ENCODE measurements at regions not wholly inside any gene's neighbourhood (a gene's known extent, or its start where the extent isn't known, plus 50 kb on each side); places are given as distances from the start of the nearest gene placed in this dataset.

GRCh38 chr5:109605207-109605730, 84.5 kb upstream of the MAN2A1 start:
- intact Hi-C loops (cut with DNase I; ENCODE audit: low total_unique reads), result no loop called here
- H3K27ac ChIP-seq, result no peak overlapping the region
- no peaks in the 10 kb centered on the region for H3K36me3 ChIP-seq
- no peaks in the 10 kb centered on the region for H3K27me3 ChIP-seq
- no peak for DNase-seq (ENCODE audit: low spot score in 2 of 2)
- no peaks in the 10 kb centered on the region for H3K9me3 ChIP-seq
- TF ChIP-seq POLR2A (IDR thresholded peaks at IDR 0.05), result no peak
- no peak for TF ChIP-seq CTCF (IDR thresholded peaks at IDR 0.05)
- no peak for TF ChIP-seq POLR2AphosphoS5 (IDR thresholded peaks at IDR 0.05)
- no peaks in the 10 kb centered on the region for H3K4me1 ChIP-seq
- H3K4me3 ChIP-seq, result no peak overlapping the region

GRCh38 chr5:109604758-109605157, 85.0 kb upstream of the MAN2A1 start:
- intact Hi-C loops (cut with DNase I; ENCODE audit: low total_unique reads), result no loop called here
- H3K9me3 ChIP-seq, result no peaks in the 10 kb centered on the region
- H3K4me1 ChIP-seq, result no peaks in the 10 kb centered on the region
- no peak for TF ChIP-seq CTCF (IDR thresholded peaks at IDR 0.05)
- no peak for TF ChIP-seq POLR2AphosphoS5 (IDR thresholded peaks at IDR 0.05)
- no peak for TF ChIP-seq POLR2A (IDR thresholded peaks at IDR 0.05)
- no peak overlapping the region for H3K4me3 ChIP-seq
- H3K27me3 ChIP-seq, result no peaks in the 10 kb centered on the region
- DNase-seq (ENCODE audit: low spot score in 2 of 2), result no peak
- H3K27ac ChIP-seq, result no peak overlapping the region
- H3K36me3 ChIP-seq, result no peaks in the 10 kb centered on the region

- no peak overlapping the region for H3K27ac ChIP-seq
- no peak overlapping the region for H3K4me3 ChIP-seq
- TF ChIP-seq POLR2AphosphoS5 (IDR thresholded peaks at IDR 0.05), result no peak
- no peaks in the 10 kb centered on the region for H3K4me1 ChIP-seq
- H3K27me3 ChIP-seq, result no peaks in the 10 kb centered on the region
- no peaks in the 10 kb centered on the region for H3K36me3 ChIP-seq
- no peak for DNase-seq (ENCODE audit: low spot score in 2 of 2)
- no peaks in the 10 kb centered on the region for H3K9me3 ChIP-seq
- intact Hi-C loops (cut with DNase I; ENCODE audit: low total_unique reads), result no loop called here
These were observed 88.0 kb upstream of the MAN2A1 start for GRCh38 chr5:109601736-109602135.

- H3K4me1 ChIP-seq, result no peaks in the 10 kb centered on the region
- H3K27ac ChIP-seq, result no peak overlapping the region
- no peaks in the 10 kb centered on the region for H3K36me3 ChIP-seq
- no peak overlapping the region for H3K4me3 ChIP-seq
- TF ChIP-seq CTCF (IDR thresholded peaks at IDR 0.05) (no peak), POLR2AphosphoS5 (IDR thresholded peaks at IDR 0.05) (no peak), POLR2A (IDR thresholded peaks at IDR 0.05) (no peak)
- intact Hi-C loops (cut with DNase I; ENCODE audit: low total_unique reads), result no loop called here
- no peaks in the 10 kb centered on the region for H3K9me3 ChIP-seq
- H3K27me3 ChIP-seq, result no peaks in the 10 kb centered on the region
- DNase-seq (ENCODE audit: low spot score in 2 of 2), result no peak
These were observed 91.8 kb upstream of the MAN2A1 start for GRCh38 chr5:109597893-109598292.

GRCh38 chr5:109594217-109594616, 95.5 kb upstream of the MAN2A1 start:
- intact Hi-C loops (cut with DNase I; ENCODE audit: low total_unique reads), result no loop called here
- no peaks in the 10 kb centered on the region for H3K9me3 ChIP-seq
- no peaks in the 10 kb centered on the region for H3K27me3 ChIP-seq
- H3K4me1 ChIP-seq, result no peaks in the 10 kb centered on the region
- no peak overlapping the region for H3K27ac ChIP-seq
- no peaks in the 10 kb centered on the region for H3K36me3 ChIP-seq
- DNase-seq (ENCODE audit: low spot score in 2 of 2), result no peak
- TF ChIP-seq POLR2A (IDR thresholded peaks at IDR 0.05) (no peak), POLR2AphosphoS5 (IDR thresholded peaks at IDR 0.05) (no peak), CTCF (IDR thresholded peaks at IDR 0.05) (no peak)
- H3K4me3 ChIP-seq, result no peak overlapping the region

- no peak overlapping the region for H3K27ac ChIP-seq
- no peak for DNase-seq (ENCODE audit: low spot score in 2 of 2)
- H3K27me3 ChIP-seq, result no peaks in the 10 kb centered on the region
- H3K36me3 ChIP-seq, result no peaks in the 10 kb centered on the region
- H3K9me3 ChIP-seq, result no peaks in the 10 kb centered on the region
- intact Hi-C loops (cut with DNase I; ENCODE audit: low total_unique reads), result no loop called here
- H3K4me3 ChIP-seq, result no peak overlapping the region
- H3K4me1 ChIP-seq, result no peaks in the 10 kb centered on the region
- no peak for TF ChIP-seq POLR2A (IDR thresholded peaks at IDR 0.05)
- TF ChIP-seq CTCF (IDR thresholded peaks at IDR 0.05), result no peak
- TF ChIP-seq POLR2AphosphoS5 (IDR thresholded peaks at IDR 0.05), result no peak
These were observed 98.9 kb upstream of the MAN2A1 start for GRCh38 chr5:109590799-109591198.
